Activated CD8-positive, alpha-beta memory T cell treated with anti-CD3 and anti-CD28 coated beads for 24 hours (primary cell): ENCODE measurements at regions not wholly inside any gene's neighbourhood (a gene's known extent, or its start where the extent isn't known, plus 50 kb on each side); places are given as distances from the start of the nearest gene placed in this dataset.

Experiments used
- DNase-seq: peaks from one replicate; pipeline ENCODE4 v3.0.0-alpha.2; 2020

DNA sequence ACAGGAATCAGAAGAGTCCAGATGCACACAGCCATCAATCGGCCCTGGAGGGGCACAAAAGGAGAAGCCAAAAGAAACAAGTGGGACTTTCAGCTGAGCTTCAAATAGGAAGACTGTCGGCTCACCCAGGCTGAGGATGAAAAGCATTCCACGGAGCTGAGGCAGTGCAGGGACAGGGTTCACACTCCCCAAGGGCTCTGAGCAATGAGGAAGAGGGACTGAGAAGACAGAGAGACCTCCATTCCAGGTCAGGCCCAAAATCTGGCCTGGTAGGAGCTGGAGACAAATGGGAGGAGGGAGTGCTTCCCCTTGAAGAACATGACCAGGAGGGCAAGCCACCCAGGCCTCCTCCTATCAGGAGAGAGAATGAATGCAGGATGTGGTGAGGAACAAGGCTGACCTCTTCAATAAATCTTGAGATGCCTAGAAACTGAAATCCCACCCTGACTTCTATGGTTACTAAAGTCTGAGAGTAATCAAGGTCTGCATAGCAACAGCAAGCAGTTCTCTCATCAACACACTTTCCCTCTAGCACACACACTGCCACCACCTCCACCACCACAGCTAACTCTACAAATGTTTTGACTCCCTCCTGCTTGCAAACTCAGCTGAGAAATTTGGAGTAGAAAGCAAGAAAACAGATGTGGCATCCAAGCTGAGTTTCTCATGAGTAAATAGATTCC is 434.4 kb downstream of the TNS1 start:
- no peak for DNase-seq

DNA sequence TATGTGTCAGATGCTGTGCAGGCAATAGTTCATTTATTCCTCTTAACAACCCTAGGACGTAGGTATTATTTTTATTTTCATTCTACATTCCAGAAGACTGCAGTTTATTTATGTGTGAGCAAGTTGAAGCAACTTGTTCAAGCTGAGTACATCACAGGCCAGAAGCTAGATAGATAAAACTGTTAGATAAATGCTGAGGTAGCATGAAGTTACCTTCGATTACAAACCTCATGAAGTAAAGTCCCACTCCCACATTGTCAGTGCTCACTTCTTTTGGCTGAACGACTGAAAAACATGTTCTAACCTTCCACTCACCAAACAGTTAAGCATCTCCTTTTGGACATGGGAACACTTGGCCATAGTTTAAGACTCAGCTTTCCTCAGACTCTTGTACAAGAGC is 439.2 kb downstream of the TNS1 start:
- DNase-seq = no peak

DNA sequence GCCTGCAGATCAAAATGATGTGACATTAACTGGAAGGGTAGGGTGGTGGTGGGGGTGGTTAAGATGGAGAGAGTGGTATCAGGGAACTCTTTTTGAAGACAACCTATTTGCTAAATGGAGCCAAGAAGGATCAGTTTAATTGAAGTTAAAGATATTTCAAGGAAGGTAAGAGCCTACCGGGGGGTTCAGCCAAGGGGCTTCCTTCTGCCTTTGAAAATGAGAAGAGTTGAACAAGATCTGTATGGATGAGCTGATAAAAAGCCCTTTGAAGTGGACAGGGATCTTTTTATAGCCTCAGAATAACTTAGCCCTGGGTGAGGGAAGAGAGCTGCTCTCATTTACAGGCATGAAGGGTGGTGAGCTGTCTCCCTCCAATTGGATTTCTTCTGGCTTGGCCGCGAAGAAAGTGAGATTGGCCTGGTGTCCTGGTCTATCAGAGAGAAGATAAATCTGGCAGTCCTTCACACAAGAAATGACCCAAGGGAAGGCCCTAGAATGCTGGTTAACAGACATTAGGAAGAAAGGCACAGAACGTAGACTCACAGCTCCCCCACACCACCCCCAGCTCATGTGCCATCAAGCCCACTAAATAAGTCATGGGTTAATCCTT is 439.8 kb downstream of the TNS1 start:
- no peak for DNase-seq

DNA sequence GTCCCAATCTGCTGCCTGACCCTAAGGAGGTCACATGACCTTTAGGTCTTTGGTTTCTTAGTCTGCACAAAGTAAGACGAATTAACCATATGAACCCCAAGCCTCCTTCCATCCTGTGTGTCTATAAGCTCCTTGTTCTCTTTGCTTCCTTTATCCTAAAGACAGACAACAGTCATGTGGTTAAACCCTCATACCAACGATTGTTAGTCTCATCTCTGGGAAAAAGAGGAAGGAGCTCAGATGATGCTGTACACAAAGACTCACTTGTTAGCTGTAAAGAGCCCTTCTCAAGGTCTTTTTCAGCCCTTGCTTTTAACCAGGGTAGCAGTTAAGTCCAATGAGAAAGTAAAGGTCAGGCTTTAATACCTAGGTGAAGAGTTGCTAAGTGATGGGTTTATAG is 443.7 kb downstream of the TNS1 start:
- no peak for DNase-seq

DNA sequence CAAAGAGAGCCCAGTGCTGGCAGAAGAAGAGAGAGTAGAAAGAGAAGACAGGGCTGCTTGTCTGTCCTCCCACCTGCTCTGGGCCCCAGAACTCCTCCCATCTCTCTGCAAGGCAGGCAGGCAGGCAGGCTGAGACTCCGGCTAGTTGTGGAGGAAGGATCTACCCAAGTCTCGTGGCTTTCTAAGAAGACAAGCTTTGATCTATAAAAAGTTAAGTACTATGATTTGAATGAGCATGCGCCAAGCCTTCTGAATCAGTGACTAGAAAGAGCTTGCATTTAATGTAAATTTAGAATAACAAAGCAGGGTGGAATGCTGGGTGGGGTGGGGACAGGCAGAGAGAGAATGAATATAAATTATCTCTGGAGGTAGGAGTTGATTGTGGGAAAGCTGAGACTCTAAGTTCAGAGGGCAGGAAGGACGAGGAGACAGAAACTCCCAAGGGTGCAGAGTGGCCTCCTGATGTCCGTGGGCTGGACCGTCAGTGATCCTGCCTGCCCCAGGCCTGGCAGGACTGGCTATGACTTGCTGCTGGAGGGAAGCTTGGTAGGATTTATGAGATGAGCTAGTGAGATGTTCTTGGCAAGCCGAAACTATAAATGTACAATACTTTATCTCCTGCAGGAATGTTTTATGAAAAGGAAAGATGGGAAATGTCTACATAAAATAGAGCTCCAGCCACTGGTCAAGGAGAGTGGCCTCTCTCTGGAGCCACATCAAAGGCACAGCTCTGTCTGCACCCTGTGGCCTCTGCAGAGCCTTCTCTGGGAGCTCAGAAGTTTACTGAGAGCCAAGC is 447.5 kb downstream of the TNS1 start:
- DNase-seq = no peak

DNA sequence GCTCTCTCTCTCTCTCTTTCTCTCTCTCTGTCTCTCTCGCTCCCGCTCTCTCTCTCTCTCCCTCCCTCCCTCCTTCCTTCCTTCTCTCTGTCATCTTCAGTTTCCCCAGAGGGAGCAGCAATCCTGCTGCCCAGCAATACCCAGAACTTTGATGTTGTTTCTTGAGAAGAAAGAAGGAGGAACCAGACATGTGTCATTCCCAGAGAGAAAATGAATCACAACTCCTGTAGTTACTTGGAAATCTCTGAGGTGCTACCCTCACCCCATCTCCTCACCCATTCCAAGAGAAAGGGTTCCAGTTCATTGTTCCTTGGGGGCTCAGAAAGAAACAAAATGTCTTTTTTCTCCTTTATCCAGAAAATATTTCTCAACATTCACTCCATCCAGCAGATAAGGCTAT is 449.1 kb downstream of the TNS1 start:
- DNase-seq = no peak

DNA sequence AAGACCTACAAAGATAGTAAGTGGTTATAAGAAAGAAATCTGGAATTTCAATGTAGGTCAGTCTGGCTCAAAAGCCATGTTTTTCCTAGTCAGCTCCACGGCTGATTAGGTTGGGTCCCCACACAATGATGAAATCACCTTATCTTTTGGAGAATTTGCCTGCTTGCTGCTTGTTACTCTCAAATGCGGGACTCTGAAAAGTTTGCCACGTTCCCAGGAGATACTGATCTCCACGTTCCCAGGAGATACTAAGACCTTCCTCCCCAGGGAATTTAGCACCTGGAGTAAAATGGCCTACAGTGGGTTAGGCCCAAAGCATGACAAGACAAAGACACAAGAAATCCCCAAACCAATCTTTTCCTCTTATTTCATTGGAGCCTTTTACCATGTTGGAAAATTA is 449.6 kb downstream of the TNS1 start:
- DNase-seq = no peak

DNA sequence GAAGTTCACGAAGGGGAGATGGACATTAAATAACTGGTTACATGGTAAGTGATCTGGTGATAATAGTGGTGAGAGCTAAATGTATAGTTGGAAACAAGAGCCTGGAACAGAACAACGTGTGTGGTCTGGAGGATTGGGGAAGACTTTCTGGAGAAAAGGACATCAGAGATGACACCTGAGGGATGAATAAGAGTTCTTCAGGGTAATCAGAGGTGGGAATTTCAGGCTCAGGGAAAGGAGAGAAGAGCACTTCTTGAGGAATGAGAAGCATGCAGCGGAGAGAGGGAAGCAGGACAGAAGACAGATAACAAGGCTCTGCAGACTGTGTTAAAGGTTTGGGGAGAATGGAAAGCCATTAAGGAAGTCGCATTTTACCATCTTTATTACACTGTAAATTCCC is 450.7 kb downstream of the TNS1 start:
- no peak for DNase-seq

DNA sequence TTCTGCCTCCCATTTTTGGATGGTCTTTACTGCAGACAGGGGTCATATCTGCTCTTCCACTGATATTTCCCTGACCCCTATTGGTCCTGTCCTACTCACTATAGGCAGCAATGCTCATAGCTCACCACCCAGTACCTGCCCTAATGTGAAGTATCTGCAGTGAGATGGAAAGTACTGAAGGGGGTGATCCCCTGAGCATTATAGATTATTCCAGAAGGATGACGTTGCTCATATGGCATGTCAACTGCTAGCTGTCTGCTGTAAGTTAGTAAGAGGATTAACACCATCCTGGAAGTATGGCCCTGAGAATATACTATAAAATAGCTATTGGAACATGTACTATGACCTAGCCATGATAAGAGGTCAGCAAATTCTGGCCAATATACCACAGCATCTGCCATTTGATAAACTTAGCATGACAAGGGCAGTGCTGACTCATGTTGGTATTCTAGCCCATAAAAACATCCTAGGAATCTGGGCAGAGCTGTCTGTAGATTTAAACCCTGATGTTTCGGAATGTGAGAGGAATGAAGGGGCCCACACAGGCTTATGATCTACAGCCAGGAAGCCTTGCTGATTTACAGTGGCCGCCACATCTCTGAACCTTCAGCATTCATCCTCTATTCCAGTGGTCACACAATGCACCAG is 451.4 kb downstream of the TNS1 start:
- DNase-seq = no peak

DNA sequence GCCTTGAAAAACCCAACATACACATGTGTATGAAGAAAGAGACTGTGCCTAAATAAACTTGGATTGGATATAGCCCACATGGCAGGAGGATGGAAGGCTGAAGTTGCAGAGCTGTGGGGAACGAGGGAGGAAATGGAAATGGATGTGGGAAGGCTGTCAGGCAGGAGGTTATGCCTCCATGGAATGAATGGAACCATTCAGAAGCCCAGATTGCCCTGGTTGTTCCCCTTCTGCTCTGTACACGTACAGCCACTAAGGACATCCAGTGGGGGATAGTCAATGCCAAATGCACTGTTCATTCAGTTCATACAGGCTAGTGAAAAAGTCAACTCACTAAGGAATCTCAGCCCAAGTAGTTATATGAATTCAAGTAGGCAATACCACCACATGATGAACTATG is 463.7 kb downstream of the TNS1 start:
- no peak for DNase-seq

DNA sequence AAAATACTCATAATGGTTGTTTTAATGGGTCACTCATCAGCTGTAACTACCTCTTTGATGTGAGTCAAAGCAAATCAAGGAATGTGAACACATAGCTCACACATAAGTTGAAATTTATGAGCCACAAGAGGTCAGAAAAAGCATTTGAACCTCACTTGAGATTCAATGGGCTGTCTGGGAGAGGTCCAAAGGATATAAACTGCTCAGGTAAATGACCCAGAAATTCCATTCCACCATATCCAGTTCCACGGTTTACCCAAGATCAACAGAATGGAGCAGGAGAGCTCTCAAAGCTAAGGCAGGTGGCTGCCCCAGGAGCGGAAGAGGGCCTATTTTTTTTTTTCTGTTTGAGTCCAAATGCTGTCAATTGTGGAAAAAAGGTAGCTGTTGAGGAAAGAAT is 464.1 kb downstream of the TNS1 start:
- DNase-seq = no peak

DNA sequence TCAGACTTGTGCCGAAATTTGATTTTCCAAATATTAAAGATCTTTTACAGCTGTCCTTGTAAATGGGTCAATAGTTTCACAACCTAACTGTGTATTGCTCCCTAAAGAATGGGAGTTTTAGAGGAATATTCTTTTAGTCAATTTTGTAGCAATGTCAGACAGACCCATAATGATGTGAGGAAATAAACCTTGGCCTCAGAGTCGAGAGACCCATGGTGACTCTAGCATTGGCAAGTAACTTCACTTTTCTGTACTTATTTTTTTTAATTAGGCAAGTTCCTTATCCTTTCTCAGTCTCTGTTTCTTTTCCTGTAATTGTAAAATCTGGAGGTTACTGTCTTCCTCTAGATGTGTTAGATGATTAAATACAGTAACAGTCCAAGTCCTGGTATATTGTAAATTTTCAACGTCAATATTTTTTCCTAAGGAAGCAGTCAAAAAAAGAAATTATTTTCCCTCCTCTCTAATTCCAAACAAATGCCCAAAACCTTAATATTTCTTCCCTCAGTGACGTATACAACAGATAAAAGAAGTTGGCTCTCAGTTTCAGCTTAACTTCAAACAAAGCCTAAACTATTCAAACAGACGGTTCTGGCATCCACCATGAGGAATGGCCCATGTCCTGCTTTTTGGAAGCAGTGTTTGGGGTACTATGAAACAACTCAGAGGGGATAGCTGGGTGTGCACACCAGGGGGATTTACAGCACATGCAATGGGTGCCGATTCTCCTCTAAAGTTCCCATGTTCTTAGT is 466.7 kb downstream of the TNS1 start:
- no peak for DNase-seq

DNA sequence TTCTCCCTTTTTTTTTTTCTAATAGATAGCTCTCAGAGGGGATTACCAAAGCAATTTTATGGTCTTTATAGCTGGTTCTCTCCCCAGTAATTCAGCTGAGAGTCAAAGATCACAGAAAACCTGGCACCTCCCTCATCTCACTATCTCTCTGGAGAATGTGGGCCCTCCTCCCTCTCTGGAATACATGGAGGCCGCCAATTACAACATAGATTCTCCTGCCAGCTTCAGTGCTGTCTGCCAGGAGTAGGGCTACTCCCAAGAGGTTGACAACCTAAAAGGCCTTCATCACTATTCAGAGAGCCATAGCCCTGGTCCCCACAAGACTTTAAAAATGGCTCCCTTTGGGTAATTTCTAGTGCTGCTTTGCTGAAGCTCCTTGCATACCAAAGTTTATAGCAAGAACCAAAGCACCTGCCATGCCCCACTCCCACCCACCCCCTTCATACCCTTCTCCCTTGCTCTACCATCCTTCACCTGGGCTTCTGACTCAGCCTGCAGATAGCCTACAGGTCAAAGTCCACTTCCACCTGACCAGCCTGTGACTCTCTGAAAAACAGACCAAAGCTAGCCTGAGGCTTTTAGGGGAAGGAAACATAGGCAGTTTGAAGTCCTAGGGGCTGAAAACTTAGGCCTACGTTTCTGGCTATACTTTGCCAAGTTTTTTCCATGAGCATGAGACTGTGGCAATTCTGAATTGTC is 472.3 kb downstream of the TNS1 start:
- DNase-seq = no peak

DNA sequence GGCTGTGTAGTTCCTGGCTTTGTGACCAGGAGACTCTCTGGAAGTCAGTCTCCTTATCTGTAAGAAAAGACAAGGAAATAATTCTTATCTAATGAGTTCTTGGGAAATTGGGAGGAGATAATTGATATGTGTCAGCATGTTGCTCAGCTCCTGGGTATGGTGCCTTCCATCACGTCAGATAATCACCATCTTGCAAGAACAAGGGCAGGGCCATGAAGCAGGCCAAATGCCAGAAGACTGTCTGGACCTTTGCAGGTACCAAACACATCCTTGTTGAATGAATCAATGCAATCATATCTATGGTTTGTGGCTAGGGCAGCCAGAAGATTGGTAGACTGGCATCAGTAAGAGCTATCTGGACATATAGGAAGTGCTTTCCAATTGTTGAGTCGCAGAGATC is 473.5 kb downstream of the TNS1 start:
- no peak for DNase-seq

DNA sequence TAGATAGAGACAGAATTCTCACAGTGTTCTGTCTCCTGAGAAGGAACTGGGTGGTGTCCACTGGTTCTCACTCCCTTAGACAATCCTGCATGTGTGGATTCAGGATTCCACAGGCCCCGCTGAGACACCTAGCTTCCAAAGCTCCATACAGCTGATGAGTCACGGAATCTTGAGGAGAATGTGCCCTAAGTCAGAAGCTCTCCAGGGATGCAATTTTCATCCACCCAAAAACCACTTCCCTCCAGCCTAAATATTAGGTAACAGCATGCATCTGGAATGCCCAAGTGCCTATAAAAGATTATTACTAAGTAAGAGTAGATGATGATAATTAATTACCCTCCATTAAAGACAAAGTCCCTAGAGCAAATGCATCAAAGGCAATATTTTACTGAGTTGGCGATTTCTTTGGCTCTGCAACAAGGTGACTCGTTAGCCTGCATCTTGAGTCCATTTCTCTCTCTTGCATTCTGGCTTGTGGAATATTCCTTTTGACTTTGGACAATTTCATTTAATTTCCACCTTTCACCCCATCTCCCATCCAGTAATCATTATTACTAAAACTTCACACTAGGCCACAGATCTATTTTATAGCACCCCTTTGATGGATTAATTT is 475.1 kb downstream of the TNS1 start:
- no peak for DNase-seq

DNA sequence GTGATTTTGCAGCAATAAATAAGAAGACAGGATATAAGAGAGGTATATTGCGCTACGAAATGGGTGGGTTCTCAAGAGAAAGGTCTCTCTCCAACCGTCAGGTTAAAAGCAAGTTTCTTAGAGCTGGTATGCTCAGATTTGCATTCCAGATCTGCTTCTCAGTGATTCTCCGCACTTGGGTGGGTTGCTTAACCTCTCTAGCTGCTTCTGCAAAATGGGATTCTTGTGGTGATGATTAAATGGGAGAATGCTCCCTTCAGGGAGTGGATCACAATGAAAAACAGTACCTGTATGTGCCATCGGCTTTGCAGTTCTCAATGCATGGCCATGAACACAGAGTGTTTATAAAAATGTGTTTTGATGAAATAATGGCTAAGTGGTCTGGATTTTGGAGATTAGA is 477.7 kb downstream of the TNS1 start:
- no peak for DNase-seq

DNA sequence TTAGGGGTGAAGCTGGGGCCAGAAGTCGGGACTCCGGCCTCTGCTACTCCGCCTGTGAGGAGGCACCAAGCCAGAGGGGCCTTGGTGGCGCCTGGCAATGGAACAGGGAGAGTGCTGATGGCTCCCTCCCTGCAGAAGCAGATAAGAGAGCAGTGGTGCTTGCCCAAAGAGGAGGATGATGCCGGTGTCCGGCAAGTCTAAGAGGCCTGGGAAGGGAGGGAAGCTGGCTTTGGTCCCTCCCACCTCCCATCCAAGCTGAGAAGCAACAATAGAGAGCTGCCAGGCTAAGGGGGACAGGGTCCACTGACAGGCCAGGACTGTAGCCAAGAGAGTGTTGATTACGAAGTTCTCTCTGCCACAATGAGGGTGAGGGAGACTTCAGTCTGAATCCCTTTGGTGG is 479.5 kb downstream of the TNS1 start:
- no peak for DNase-seq

DNA sequence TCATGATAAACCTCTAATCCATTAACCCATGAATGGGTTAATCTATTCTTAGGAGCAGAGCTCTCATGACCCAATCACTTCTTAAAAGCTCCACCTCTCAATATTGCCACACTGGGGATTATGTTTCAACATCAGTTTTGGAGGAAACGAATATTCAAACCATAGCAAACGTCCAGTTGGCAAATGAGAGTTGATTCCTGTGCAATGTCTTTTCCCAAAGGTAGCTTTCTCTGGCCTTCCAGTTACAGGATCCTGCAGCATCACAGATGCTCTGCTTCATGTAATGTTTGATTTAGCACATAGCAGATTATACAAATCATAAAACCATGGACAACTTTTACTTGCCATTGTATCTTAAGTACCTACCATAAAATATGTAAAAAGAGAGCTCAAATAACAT is 481.0 kb downstream of the TNS1 start:
- no peak for DNase-seq

DNA sequence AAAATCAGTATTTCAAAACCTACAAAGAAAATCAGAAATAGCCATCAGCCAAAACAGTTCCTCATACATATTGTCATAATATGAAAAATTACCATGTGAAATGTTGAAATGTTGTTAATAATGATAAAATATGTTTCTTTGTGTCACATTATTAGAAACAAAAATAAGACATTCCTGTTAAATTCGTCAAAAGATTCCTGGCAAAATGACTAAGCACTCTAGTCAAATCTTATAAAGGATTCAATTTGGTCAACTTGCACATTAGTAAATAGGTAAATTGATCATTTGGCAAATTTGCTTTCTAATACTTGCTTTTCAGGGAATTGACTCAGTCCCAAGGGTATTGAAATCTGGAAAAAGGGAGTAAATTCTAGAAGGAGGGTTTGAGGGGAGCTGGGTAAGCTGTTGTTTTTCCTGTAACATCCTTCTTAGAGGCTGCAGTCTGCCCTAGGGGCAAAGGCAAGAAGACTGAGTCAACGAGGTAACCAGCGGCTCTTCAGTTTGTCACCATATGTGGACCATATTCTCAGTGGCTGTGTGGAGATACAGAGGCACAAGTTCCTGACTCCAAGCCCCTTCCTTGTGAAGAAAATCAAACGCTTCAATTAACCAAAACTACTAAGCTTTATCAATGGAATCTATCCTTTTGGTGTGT is 482.3 kb downstream of the TNS1 start:
- no peak for DNase-seq

DNA sequence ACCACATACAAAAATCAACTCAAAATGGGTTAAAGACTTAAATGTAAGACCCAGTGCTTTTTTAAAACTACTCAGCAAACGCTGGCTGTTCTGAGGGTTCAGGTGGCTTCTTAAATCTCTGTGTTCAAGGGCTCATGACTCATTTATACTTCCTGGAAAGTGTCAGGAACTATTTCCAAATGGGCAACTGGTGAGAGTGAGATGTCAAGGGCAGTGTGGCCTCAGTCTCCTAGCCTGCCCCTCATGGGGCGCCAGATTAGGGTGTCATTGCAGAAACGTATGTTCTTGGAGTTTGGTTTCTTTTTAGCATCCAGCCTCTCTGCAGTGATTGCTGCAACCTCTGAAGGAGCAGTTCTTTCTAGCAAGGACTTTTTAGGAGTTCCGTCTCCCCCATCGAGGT is 485.4 kb downstream of the TNS1 start:
- DNase-seq = no peak

DNA sequence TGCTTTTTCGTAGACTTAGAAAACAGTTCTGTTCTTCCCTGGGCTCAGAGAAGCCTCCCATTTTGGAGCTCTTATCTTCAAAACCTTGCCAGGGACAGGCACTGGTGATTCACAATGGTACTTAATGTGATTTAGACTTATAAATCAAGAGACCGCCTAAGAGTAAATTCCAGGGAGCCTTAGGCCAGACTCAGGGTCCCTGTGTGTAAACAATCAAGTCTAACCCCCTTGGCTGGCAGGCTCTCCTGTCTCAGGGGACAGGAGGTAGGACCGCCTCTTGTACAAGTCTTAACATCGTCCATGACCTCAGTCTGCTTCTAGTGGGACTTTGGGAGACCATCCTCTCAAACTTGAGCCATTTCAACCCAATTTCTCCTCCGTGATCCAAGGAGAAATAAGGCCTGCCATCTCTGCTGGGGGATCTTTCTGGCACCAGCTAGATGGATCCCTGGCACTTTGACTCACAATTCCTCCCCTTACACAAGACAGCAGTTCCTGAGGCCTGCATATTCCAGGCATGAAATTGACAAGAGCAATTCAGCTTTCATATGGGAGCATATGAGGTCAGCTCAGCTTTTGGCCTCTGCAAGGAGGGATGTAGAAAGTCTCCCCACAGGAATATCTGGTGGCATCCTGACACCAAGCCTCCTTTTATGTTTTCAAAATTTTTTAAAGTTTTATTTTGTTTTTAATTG is 487.0 kb downstream of the TNS1 start:
- no peak for DNase-seq
